ENCODE measurements at regions not wholly inside any gene's neighbourhood (a gene's known extent, or its start where the extent isn't known, plus 50 kb on each side); places are given as distances from the start of the nearest gene placed in this dataset.
A peak's percentile ranks its signal among the peaks of the same experiment; 100 is the strongest.

DNA sequence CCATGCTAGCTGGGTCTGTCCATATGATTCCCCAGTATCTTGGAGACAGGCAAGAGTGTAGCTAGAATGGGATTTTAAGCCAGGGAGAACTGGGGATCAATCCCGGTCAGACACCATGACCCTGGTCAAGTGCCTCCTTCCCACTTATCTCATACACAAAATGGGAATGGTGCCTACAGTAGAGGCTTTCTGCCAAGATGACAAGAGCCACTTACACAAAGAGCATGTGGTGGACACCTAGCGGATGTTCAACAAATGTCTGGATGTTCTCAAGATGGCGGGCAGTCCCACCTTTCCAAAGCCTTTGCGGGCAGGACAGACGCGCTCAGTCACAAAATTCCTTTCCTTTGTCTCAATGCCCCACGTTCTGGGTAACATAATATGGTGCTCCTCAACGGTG is 57.3 kb downstream of the MAF start:
- Histone ChIP-seq H3K9me3 (ENCODE audit: control insufficient read depth in 5 of 5, low read length in 5 of 5) (no peaks in the 10 kb centered on the region), H3K4me1 (ENCODE audit: control insufficient read depth in 5 of 5, insufficient read depth in 5 of 5, low read length in 5 of 5) (peaks cover 0 to 10% (median 4%) of the 10 kb centered on the region in 5 donors), H3K27ac (ENCODE audit: low read depth, low read length) (no peak overlapping the region), H3K36me3 (ENCODE audit: control insufficient read depth in 5 of 5, insufficient read depth in 5 of 5, low read length in 5 of 5) (no peaks in the 10 kb centered on the region), H3K9ac (ENCODE audit: low read length in 5 of 5) (no peak overlapping the region), H3K27me3 (ENCODE audit: control insufficient read depth in 5 of 5, insufficient read depth in 4 of 5, low read length in 5 of 5) (no peaks in the 10 kb centered on the region), H3K4me3 (ENCODE audit: low read depth in 1 of 5, low read length in 5 of 5) (no peak overlapping the region)

DNA sequence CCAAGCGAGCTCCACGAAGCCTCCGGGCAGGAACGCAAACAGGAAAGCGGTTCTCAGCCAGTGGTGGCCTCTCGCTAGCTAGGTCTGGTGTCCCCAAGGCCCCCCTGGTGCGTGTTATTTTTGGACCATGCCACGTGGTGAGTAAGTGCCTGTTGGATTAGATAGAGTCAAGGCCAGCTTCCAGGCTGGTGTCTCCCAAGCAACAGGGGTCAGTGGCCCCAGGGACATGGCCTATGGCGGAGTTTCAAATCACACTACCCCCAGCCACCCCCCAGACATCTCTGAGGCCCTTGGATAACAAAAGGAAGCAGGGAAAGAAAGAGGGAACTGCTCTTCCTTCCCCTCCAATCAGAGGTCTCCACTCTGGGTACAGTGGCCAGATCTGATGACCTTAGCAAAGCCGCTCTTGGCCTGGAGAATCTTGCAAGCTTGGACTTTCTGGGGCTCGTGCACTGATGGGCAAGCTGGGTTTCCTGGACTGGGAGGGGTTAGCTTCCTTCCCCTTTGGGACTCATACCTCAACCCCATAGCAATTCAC is 58.2 kb downstream of the MAF start:
- Histone ChIP-seq H3K9ac (ENCODE audit: low read length in 5 of 5) (no peak overlapping the region), H3K9me3 (ENCODE audit: control insufficient read depth in 5 of 5, low read length in 5 of 5) (no peaks in the 10 kb centered on the region), H3K27ac (ENCODE audit: low read depth, low read length) (no peak overlapping the region), H3K27me3 (ENCODE audit: control insufficient read depth in 5 of 5, insufficient read depth in 4 of 5, low read length in 5 of 5) (no peaks in the 10 kb centered on the region), H3K4me1 (ENCODE audit: control insufficient read depth in 5 of 5, insufficient read depth in 5 of 5, low read length in 5 of 5) (peaks cover 0 to 10% (median 4%) of the 10 kb centered on the region in 5 donors), H3K4me3 (ENCODE audit: low read depth in 1 of 5, low read length in 5 of 5) (peak overlapping the region in 3 of 5 donors; percentile 8 to 50 (median 23)), H3K36me3 (ENCODE audit: control insufficient read depth in 5 of 5, insufficient read depth in 5 of 5, low read length in 5 of 5) (no peaks in the 10 kb centered on the region)

DNA sequence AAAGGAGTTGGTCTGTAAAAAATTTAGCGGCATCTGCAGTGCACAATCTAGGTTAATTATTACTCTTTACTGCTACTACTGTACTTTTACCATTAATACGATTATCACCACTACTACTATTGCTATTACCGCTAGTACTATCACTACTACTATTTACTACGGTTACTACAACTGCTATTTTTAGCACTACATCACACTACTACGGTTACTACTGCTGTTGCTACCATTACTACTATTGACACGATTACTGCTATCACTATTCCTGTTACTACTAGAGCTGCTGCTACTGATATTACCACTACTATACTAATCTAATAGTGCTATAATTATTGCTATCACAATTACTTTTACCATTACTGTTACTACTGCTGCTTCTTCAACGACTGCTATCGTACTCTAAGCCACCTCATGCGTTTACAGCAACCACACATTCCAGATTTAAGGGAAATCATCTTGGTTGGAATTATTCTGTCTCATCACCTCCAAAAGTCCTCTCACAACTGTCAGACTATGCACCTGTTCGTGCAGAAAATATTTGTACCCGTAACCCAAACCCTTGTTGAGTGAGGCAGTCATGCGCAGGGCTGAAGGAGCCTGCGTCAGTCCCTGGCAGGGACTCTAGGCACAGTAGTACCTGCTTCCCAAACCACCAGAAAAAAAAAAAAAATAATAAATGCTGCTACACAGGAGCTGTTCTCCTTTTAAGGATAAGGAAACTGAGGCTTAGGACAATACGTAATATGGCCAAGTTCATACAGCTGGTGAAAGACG is 59.5 kb downstream of the MAF start:
- Histone ChIP-seq H3K4me3 (ENCODE audit: low read depth in 1 of 5, low read length in 5 of 5) (no peak overlapping the region), H3K27ac (ENCODE audit: low read depth, low read length) (no peak overlapping the region), H3K27me3 (ENCODE audit: control insufficient read depth in 5 of 5, insufficient read depth in 4 of 5, low read length in 5 of 5) (no peaks in the 10 kb centered on the region)

DNA sequence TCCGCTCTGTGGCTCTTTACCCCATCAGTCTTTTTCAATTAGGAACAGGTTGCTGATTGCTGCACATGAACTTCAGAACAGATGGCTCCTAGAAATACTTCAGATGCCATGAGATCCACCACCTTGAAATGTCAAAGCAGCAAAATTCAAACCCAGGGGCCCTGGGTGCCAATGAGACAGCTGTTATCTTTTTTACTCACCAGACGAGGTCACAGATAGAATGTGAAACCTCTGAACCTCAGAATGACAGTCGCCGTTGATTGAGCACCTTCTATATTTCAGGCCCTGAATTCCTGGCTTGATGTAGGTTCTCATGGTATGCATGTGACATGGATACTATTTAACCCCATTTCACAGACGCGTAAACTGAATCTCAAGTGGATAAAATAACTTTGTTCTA is 63.0 kb downstream of the MAF start:
- no peaks in the 10 kb centered on the region for H3K9me3 ChIP-seq (ENCODE audit: control insufficient read depth in 5 of 5, low read length in 5 of 5)
- no peaks in the 10 kb centered on the region for H3K36me3 ChIP-seq (ENCODE audit: control insufficient read depth in 5 of 5, insufficient read depth in 5 of 5, low read length in 5 of 5)
- no peak overlapping the region for H3K4me3 ChIP-seq (ENCODE audit: low read depth in 1 of 5, low read length in 5 of 5)
- no peak overlapping the region for H3K27ac ChIP-seq (ENCODE audit: low read depth, low read length)
- peaks cover 0 to 8% (median 2%) of the 10 kb centered on the region in 5 donors for H3K4me1 ChIP-seq (ENCODE audit: control insufficient read depth in 5 of 5, insufficient read depth in 5 of 5, low read length in 5 of 5)
- H3K9ac ChIP-seq (ENCODE audit: low read length in 5 of 5): no peak overlapping the region
- no peaks in the 10 kb centered on the region for H3K27me3 ChIP-seq (ENCODE audit: control insufficient read depth in 5 of 5, insufficient read depth in 4 of 5, low read length in 5 of 5)

More for the DNA sequence above, 59.5 kb downstream of the MAF start:
- H3K4me1 ChIP-seq (ENCODE audit: control insufficient read depth in 5 of 5, insufficient read depth in 5 of 5, low read length in 5 of 5): peaks cover 0 to 10% (median 4%) of the 10 kb centered on the region in 5 donors
- H3K9ac ChIP-seq (ENCODE audit: low read length in 5 of 5): no peak overlapping the region
- H3K9me3 ChIP-seq (ENCODE audit: control insufficient read depth in 5 of 5, low read length in 5 of 5): no peaks in the 10 kb centered on the region
- H3K36me3 ChIP-seq (ENCODE audit: control insufficient read depth in 5 of 5, insufficient read depth in 5 of 5, low read length in 5 of 5): no peaks in the 10 kb centered on the region

DNA sequence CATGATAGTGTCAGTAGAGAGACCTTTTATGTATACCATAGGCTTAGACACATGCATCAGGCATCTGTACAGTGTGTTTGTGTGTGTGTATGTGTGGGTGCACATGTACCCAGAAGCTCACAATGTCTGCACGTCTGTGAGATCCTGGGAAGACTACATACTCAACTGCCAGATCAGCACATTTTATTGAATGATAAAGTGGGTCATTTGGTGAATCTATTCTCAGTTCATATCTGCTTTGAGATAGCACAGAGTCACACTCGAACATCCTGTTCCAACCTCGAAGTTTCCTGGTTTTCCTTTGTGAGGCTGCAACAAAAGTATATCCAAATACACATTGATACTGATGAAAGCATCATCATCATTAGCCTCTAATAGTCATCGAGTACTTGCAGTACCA is 63.6 kb downstream of the MAF start:
- no peak overlapping the region for H3K4me3 ChIP-seq (ENCODE audit: low read depth in 1 of 5, low read length in 5 of 5)
- no peak overlapping the region for H3K9ac ChIP-seq (ENCODE audit: low read length in 5 of 5)
- H3K27me3 ChIP-seq (ENCODE audit: control insufficient read depth in 5 of 5, insufficient read depth in 4 of 5, low read length in 5 of 5): no peaks in the 10 kb centered on the region
- H3K27ac ChIP-seq (ENCODE audit: low read depth, low read length): no peak overlapping the region
- no peaks in the 10 kb centered on the region for H3K36me3 ChIP-seq (ENCODE audit: control insufficient read depth in 5 of 5, insufficient read depth in 5 of 5, low read length in 5 of 5)
- peaks cover 0 to 4% (median 0%) of the 10 kb centered on the region in 5 donors for H3K4me1 ChIP-seq (ENCODE audit: control insufficient read depth in 5 of 5, insufficient read depth in 5 of 5, low read length in 5 of 5)
- no peaks in the 10 kb centered on the region for H3K9me3 ChIP-seq (ENCODE audit: control insufficient read depth in 5 of 5, low read length in 5 of 5)

DNA sequence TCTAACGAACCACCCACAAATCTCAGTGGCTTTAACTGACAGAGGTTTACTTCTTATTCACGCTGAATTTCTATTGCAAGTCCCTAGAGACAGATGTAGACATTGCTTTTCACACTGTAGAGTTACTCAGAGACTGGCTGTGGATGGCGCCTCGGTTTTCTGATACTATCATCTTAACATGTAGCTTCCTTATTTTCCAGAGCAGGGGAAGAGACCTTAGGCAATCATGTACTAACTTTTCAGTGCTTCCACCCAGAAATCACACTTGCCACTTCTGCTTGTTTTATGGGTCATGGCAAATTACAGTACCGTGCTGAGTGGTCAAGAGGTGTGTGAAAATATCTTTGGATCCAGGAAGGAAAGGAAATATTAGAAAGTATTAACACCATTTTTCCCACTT is 65.4 kb downstream of the MAF start:
- Histone ChIP-seq H3K27me3 (ENCODE audit: control insufficient read depth in 5 of 5, insufficient read depth in 4 of 5, low read length in 5 of 5) (no peaks in the 10 kb centered on the region), H3K9ac (ENCODE audit: low read length in 5 of 5) (no peak overlapping the region), H3K27ac (ENCODE audit: low read depth, low read length) (no peak overlapping the region), H3K4me3 (ENCODE audit: low read depth in 1 of 5, low read length in 5 of 5) (no peak overlapping the region), H3K36me3 (ENCODE audit: control insufficient read depth in 5 of 5, insufficient read depth in 5 of 5, low read length in 5 of 5) (no peaks in the 10 kb centered on the region), H3K4me1 (ENCODE audit: control insufficient read depth in 5 of 5, insufficient read depth in 5 of 5, low read length in 5 of 5) (no peaks in the 10 kb centered on the region), H3K9me3 (ENCODE audit: control insufficient read depth in 5 of 5, low read length in 5 of 5) (no peaks in the 10 kb centered on the region)

DNA sequence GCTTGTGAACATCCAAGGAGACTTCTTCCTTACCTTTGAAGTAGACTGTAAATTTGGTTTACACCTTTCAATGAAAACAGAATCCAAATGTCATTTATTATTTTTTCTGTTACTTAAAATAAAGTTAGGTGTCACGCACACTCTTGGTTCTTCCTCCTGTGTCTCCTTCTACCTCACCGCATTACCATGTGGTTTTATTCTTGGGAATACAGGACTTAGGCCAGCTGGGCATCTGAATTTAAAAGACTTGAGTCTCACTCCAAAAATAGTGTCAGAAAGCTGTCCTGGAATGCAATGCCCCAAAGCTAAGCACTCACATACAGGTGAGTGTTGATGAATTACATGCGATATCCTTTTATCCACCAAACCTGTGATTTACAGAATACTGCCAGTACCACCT is 66.4 kb downstream of the MAF start:
- Histone ChIP-seq H3K9me3 (ENCODE audit: control insufficient read depth in 5 of 5, low read length in 5 of 5) (no peaks in the 10 kb centered on the region), H3K27me3 (ENCODE audit: control insufficient read depth in 5 of 5, insufficient read depth in 4 of 5, low read length in 5 of 5) (no peaks in the 10 kb centered on the region), H3K36me3 (ENCODE audit: control insufficient read depth in 5 of 5, insufficient read depth in 5 of 5, low read length in 5 of 5) (no peaks in the 10 kb centered on the region), H3K27ac (ENCODE audit: low read depth, low read length) (no peak overlapping the region), H3K4me1 (ENCODE audit: control insufficient read depth in 5 of 5, insufficient read depth in 5 of 5, low read length in 5 of 5) (no peaks in the 10 kb centered on the region), H3K9ac (ENCODE audit: low read length in 5 of 5) (no peak overlapping the region), H3K4me3 (ENCODE audit: low read depth in 1 of 5, low read length in 5 of 5) (no peak overlapping the region)

DNA sequence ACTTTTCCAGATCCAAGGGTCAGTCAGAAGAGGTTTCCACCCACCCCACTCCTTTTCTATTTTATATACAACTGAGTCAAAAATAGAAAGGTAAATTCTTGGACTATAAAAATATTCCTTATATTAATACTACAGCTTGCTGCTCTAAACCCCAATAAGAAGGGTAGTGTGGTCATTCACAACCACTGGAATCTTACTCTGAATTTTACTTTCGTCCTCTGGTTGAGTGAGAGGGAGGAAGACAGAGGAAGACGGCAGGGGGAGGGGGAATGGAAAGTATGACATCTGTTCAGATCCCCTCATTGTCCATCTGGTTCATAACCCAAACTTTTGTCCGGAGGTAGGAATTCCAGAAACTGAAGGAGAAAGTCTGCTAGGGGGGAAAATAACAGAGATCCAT is 67.2 kb downstream of the MAF start:
- H3K27ac ChIP-seq (ENCODE audit: low read depth, low read length): no peak overlapping the region
- H3K36me3 ChIP-seq (ENCODE audit: control insufficient read depth in 5 of 5, insufficient read depth in 5 of 5, low read length in 5 of 5): no peaks in the 10 kb centered on the region
- no peaks in the 10 kb centered on the region for H3K27me3 ChIP-seq (ENCODE audit: control insufficient read depth in 5 of 5, insufficient read depth in 4 of 5, low read length in 5 of 5)
- no peak overlapping the region for H3K9ac ChIP-seq (ENCODE audit: low read length in 5 of 5)
- peaks cover 0 to 5% (median 1%) of the 10 kb centered on the region in 5 donors for H3K4me1 ChIP-seq (ENCODE audit: control insufficient read depth in 5 of 5, insufficient read depth in 5 of 5, low read length in 5 of 5)
- H3K9me3 ChIP-seq (ENCODE audit: control insufficient read depth in 5 of 5, low read length in 5 of 5): no peaks in the 10 kb centered on the region
- no peak overlapping the region for H3K4me3 ChIP-seq (ENCODE audit: low read depth in 1 of 5, low read length in 5 of 5)

DNA sequence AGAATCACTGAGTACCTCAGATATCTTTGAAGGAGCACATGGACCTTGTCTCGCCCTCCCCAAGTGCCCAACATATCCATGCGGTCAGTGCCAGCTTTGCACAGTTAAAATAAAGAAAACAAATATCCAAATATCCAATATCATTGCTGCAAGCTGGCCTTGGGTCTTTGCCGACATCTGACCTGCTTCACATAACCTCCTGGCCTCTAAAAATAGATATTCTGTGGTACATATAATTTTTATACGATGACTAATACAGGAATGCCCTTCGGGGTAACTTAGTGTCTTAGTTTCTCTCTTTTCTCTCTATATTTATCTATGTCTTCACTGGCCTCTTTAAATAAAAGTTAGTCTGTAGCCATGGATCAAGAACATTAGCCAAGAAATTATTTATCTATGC is 67.8 kb downstream of the MAF start:
- Histone ChIP-seq H3K9ac (ENCODE audit: low read length in 5 of 5) (no peak overlapping the region), H3K27me3 (ENCODE audit: control insufficient read depth in 5 of 5, insufficient read depth in 4 of 5, low read length in 5 of 5) (no peaks in the 10 kb centered on the region)

DNA sequence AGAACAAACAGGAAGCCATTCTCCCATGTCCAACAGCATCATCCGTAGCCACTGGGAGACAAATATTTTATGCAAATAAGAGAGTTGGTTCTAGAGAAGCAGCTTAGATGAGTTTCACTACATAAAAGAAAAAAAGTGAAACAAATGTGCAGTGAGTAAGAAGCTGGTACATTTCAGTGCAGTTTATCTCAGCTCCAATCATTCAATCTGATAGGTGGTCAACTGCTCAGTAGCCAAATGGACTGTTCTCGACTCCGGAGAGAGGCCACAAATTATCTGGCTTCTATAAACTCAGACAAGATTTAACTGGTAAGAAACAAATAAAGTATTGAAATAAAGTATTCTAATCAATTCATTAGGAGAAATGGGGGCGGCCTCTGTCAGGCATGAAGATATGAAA is 68.3 kb downstream of the MAF start:
- Histone ChIP-seq H3K4me3 (ENCODE audit: low read depth in 1 of 5, low read length in 5 of 5) (no peak overlapping the region), H3K27ac (ENCODE audit: low read depth, low read length) (no peak overlapping the region), H3K36me3 (ENCODE audit: control insufficient read depth in 5 of 5, insufficient read depth in 5 of 5, low read length in 5 of 5) (no peaks in the 10 kb centered on the region), H3K9me3 (ENCODE audit: control insufficient read depth in 5 of 5, low read length in 5 of 5) (no peaks in the 10 kb centered on the region), H3K27me3 (ENCODE audit: control insufficient read depth in 5 of 5, insufficient read depth in 4 of 5, low read length in 5 of 5) (no peaks in the 10 kb centered on the region), H3K4me1 (ENCODE audit: control insufficient read depth in 5 of 5, insufficient read depth in 5 of 5, low read length in 5 of 5) (peaks cover 0 to 9% (median 5%) of the 10 kb centered on the region in 5 donors), H3K9ac (ENCODE audit: low read length in 5 of 5) (no peak overlapping the region)

More for the DNA sequence above, 67.8 kb downstream of the MAF start:
- Histone ChIP-seq H3K36me3 (ENCODE audit: control insufficient read depth in 5 of 5, insufficient read depth in 5 of 5, low read length in 5 of 5) (no peaks in the 10 kb centered on the region), H3K4me3 (ENCODE audit: low read depth in 1 of 5, low read length in 5 of 5) (no peak overlapping the region), H3K4me1 (ENCODE audit: control insufficient read depth in 5 of 5, insufficient read depth in 5 of 5, low read length in 5 of 5) (peaks cover 0 to 9% (median 5%) of the 10 kb centered on the region in 5 donors), H3K27ac (ENCODE audit: low read depth, low read length) (no peak overlapping the region), H3K9me3 (ENCODE audit: control insufficient read depth in 5 of 5, low read length in 5 of 5) (no peaks in the 10 kb centered on the region)

Measured in subcutaneous abdominal adipose tissue (tissue), 5 donors.